Prostate gland (tissue), 2 donors: ENCODE measurements at regions not wholly inside any gene's neighbourhood (a gene's known extent, or its start where the extent isn't known, plus 50 kb on each side); places are given as distances from the start of the nearest gene placed in this dataset.
"Not testable (repeated sequence)": the region's sequence is repeated elsewhere in the genome, so short reads cannot be mapped to it uniquely, and the experiment has no call there.

Experiments used
- DNase-seq: peaks from one replicate; pipeline ENCODE4 v3.0.0-alpha.2; 2019; ENCODE audit warnings: low spot score
- H3K27ac ChIP-seq, 2 donors: fragments of 200-600 bp; sonication (generic); 2 replicates each; pipeline ENCODE4 v1.5.1; 2017 to 2019
- H3K27me3 ChIP-seq: fragments of 200-600 bp; sonication (generic); replicated peaks from 2 replicates; pipeline ENCODE4 v1.5.1; 2019; ENCODE audit not compliant: insufficient read depth
- H3K36me3 ChIP-seq, 2 donors: fragments of 200-600 bp; sonication (generic); 1 replicate in 1 of 2; 2 replicates in 1 of 2; pipeline versions ENCODE4 v1.5.1 to v1.8.1; 2017 to 2019
- H3K4me1 ChIP-seq: fragments of 200-600 bp; sonication (generic); replicated peaks from 2 replicates; pipeline ENCODE4 v1.5.1; 2019
- H3K4me3 ChIP-seq, 2 donors: fragments of 200-600 bp; sonication (generic); 2 replicates each; pipeline ENCODE4 v1.5.1; 2017 to 2019
- H3K9me3 ChIP-seq: fragments of 200-600 bp; sonication (generic); 2 replicates; pipeline ENCODE4 v1.5.1; 2017
- POLR2A ChIP-seq: fragments of 450-650 bp; IDR thresholded peaks from one replicate; pipeline ENCODE4 v1.6.1; 2016; ENCODE audit warnings: antibody characterized with exemption, mild to moderate bottlenecking
- POLR2AphosphoS5 ChIP-seq: sonication (generic); formaldehyde crosslinking; IDR thresholded peaks from one replicate; pipeline ENCODE4 v1.6.1; 2017; ENCODE audit warnings: antibody characterized with exemption
- WGBS: methylation state at CpG from one replicate; pipeline ENCODE4 v1.1.5; 2018; 5-methylcytosine and 5-hydroxymethylcytosine counted together
- intact Hi-C: fragments of 100-400 bp; cut with DNase I; formaldehyde crosslinking; loops from one replicate; pipeline ENCODE4 v1.14.2; 2022
- TF ChIP-seq, protein P1 (sequence below), 4 experiments: fragments of 200-600 bp in 2 of 4; fragments of 450-650 bp in 2 of 4; sonication (generic) in 2 of 4; IDR thresholded peaks; 1 replicate in 3 of 4; 2 replicates in 1 of 4; pipeline ENCODE4 v1.5.1; 2016 to 2019; ENCODE audit warnings: antibody characterized with exemption in 4 of 4, mild to moderate bottlenecking in 2 of 4, moderate library complexity in 2 of 4

DNA sequence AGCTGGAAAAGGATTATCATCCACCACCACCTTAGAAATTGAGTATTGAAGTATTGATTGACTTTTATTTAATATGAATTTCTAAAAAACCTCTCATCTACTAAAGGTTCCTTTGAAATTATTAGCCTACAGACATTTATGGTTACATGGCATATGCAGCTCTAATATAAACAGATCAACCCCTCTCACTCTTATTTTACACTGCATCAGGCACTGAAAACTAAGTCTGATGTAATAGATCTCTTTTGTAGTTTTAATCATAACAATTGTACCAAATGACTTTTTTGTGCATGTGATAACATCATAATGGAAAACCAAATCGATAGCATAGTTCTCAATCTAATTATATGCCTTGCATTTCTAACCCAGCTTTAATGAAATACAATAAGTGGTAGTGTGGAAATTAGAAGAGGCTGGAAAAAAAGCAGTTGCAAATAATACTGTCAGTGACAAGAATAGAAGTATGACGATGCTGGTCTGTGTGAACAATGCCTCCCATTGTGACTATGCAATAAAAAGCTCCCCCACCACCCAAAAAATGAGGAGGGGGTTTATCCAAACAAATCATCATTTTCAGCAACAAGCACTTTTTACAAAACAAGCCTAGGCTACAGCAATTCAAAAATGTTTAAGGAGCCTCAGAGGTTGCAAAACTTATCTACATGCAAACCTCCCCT, 426.5 kb upstream of the NFIA start:
- Histone ChIP-seq H3K36me3 (no peaks in the 10 kb centered on the region), H3K4me1 (no peaks in the 10 kb centered on the region), H3K27me3 (no peaks in the 10 kb centered on the region), H3K27ac (no peak overlapping the region), H3K4me3 (no peak overlapping the region), H3K9me3 (no peaks in the 10 kb centered on the region)
- intact Hi-C loops = no loop called here
- 37% methylated on average over 2 of the region's 2 CpGs for WGBS
- TF ChIP-seq, protein P1, sequence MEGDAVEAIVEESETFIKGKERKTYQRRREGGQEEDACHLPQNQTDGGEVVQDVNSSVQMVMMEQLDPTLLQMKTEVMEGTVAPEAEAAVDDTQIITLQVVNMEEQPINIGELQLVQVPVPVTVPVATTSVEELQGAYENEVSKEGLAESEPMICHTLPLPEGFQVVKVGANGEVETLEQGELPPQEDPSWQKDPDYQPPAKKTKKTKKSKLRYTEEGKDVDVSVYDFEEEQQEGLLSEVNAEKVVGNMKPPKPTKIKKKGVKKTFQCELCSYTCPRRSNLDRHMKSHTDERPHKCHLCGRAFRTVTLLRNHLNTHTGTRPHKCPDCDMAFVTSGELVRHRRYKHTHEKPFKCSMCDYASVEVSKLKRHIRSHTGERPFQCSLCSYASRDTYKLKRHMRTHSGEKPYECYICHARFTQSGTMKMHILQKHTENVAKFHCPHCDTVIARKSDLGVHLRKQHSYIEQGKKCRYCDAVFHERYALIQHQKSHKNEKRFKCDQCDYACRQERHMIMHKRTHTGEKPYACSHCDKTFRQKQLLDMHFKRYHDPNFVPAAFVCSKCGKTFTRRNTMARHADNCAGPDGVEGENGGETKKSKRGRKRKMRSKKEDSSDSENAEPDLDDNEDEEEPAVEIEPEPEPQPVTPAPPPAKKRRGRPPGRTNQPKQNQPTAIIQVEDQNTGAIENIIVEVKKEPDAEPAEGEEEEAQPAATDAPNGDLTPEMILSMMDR (IDR thresholded peaks at IDR 0.05) = no peak
- no peak for TF ChIP-seq POLR2A
- no peak for TF ChIP-seq POLR2AphosphoS5
- DNase-seq = no peak

DNA sequence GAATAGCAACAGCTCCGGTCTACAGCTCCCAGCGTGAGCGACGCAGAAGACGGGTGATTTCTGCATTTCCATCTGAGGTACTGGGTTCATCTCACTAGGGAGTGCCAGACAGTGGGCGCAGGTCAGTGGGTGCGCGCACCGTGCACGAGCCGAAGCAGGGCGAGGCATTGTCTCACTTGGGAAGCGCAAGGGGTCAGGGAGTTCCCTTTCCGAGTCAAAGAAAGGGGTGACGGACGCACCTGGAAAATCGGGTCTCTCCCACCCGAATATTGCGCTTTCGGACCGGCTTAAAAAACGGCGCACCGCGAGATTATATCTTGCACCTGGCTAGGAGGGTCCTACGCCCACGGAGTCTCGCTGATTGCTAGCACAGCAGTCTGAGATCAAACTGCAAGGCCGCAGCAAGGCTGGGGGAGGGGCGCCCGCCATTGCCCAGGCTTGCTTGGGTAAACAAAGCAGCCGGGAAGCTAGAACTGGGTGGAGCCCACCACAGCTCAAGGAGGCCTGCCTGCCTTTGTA, 442.3 kb upstream of the NFIA start:
- H3K27me3 ChIP-seq, H3K36me3 ChIP-seq, H3K4me1 ChIP-seq, H3K9me3 ChIP-seq, intact Hi-C loops: not testable (repeated sequence)
- peak; percentile 30 for DNase-seq
- peak overlapping the region in 1 of 2 donors; percentile 42 for H3K27ac ChIP-seq
- WGBS = 64% methylated on average over 14 of the region's 32 CpGs
- H3K4me3 ChIP-seq = peak overlapping the region; percentile 25 to 33

DNA sequence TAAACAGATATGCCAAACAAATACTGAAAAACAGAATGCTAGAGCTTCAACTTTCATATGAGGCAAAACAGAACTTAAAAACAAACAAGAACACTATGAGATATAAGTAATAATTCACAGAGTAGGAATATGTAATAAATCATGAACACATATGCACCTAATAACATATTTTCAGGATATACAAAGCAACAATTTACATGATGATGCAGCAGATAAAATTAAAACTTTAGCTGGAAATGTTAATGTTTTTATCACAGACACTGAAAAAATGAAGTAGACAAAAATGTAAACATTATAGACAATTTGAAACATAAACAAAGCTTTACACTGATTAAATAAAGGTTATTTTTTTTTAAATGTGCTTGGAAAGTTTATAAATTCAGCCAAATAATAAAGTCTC, 443.1 kb upstream of the NFIA start:
- no peaks in the 10 kb centered on the region for H3K36me3 ChIP-seq

DNA sequence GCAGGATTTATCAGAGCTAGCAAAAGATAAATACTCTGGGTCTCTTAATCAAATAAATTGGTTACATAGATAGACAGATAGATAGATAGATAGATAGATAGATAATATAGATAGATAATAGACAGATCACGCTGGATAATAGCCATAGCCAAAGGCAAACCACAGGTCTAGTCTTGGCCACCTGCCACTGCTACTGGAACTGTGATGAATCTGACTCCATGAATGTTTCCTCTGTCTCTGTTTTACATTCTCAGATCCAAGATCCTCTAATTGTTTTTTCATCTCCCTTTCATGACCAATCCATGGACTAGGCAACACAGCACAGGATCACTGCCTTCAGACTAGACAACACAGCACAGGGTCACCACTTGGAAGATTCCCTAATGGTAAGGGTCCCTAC, 444.7 kb upstream of the NFIA start:
- Histone ChIP-seq H3K9me3 (no peaks in the 10 kb centered on the region), H3K27me3 (no peaks in the 10 kb centered on the region), H3K27ac (no peak overlapping the region), H3K4me3 (no peak overlapping the region), H3K36me3 (no peaks in the 10 kb centered on the region), H3K4me1 (no peaks in the 10 kb centered on the region)
- intact Hi-C loops = no loop called here
- 58% methylated on average over 1 of the region's 1 CpG for WGBS
- no peak for DNase-seq
- no peak for TF ChIP-seq POLR2AphosphoS5
- TF ChIP-seq, protein P1 (IDR thresholded peaks at IDR 0.05) = no peak
- no peak for TF ChIP-seq POLR2A

More for the DNA sequence above, 443.1 kb upstream of the NFIA start:
- H3K27me3 ChIP-seq = no peaks in the 10 kb centered on the region
- DNase-seq = no peak
- no peak overlapping the region for H3K27ac ChIP-seq
- no peaks in the 10 kb centered on the region for H3K9me3 ChIP-seq
- TF ChIP-seq POLR2A (no peak), POLR2AphosphoS5 (no peak)
- TF ChIP-seq, protein P1 (IDR thresholded peaks at IDR 0.05) = no peak
- peak overlapping the region; percentile 25 to 33 for H3K4me3 ChIP-seq
- no peaks in the 10 kb centered on the region for H3K4me1 ChIP-seq
- intact Hi-C loops = no loop called here

DNA sequence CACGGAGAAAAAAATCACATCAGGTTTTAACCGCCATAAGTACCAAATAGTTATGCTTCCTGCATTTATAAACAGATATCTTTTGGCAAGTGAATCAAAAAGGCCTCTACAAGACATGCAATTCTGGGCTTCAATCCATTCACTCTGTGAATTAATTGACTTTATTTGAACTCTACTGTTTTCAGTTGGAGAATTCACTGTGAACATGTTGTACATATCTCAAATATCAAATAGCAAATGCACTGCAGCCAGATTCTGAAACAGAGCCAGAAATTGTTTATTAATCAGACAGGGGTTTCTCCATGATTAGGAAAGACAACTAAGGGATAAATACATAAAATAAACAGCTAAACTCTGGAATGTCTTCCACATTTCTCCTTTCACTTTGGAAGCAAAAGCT, 445.4 kb upstream of the NFIA start:
- TF ChIP-seq POLR2A (no peak), POLR2AphosphoS5 (no peak)
- TF ChIP-seq, protein P1 (IDR thresholded peaks at IDR 0.05) = no peak
- no peaks in the 10 kb centered on the region for H3K9me3 ChIP-seq
- no peak overlapping the region for H3K27ac ChIP-seq
- no peak overlapping the region for H3K4me3 ChIP-seq
- no peaks in the 10 kb centered on the region for H3K36me3 ChIP-seq
- H3K27me3 ChIP-seq = no peaks in the 10 kb centered on the region
- no peak for DNase-seq
- intact Hi-C loops = no loop called here
- no peaks in the 10 kb centered on the region for H3K4me1 ChIP-seq
- WGBS = 60% methylated on average over 2 of the region's 2 CpGs
